ENCODE measurements at regions not wholly inside any gene's neighbourhood (a gene's known extent, or its start where the extent isn't known, plus 50 kb on each side); places are given as distances from the start of the nearest gene placed in this dataset.

GRCh38 chr2:83536556-83536955 is 922.5 kb downstream of the SUCLG1 start:
- in situ Hi-C loops (cut with MboI): no loop called here
- 0% methylated on average over 2 of the region's 2 CpGs for WGBS (ENCODE audit: insufficient coverage, insufficient replicate concordance, low lambda C conversion rate, missing lambda C conversion rate)
- no peak for ATAC-seq

More at GRCh38 chr2:83536556-83536955, 922.5 kb downstream of the SUCLG1 start:
- ChIA-PET POLR2A (no interaction called here), CTCF (no interaction called here), SMC1A (ENCODE audit: uncharacterized antibody, unreplicated experiment) (no interaction called here), RAD21 (ENCODE audit: unreplicated experiment) (no interaction called here)
- TF ChIP-seq CBX5 (IDR thresholded peaks at IDR 0.05; ENCODE audit: low read depth) (no peak), EGR1 (IDR thresholded peaks at IDR 0.05; ENCODE audit: borderline replicate concordance in 1 of 2, low read depth in 2 of 2, low read length in 2 of 2) (no peak), ATF3 (IDR thresholded peaks at IDR 0.05; ENCODE audit: borderline replicate concordance, extremely low read depth, low read depth, low read length) (no peak), SUZ12 (IDR thresholded peaks at IDR 0.05; ENCODE audit: unreplicated experiment) (no peak), WRNIP1 (IDR thresholded peaks at IDR 0.05; ENCODE audit: borderline replicate concordance, low read depth, low read length) (no peak), SMARCA5 (IDR thresholded peaks at IDR 0.05) (no peak), PML (IDR thresholded peaks at IDR 0.05; ENCODE audit: low read length) (no peak), ASH2L (IDR thresholded peaks at IDR 0.05; ENCODE audit: borderline replicate concordance, low read depth) (no peak), ZBTB33 (IDR thresholded peaks at IDR 0.05) (no peak)
- H3K9me3 ChIP-seq (replicated peaks; ENCODE audit: control insufficient read depth, insufficient read depth, low read length): no peaks in the 10 kb centered on the region
- H2AFZ ChIP-seq (ENCODE audit: control insufficient read depth, low read depth, low read length): no peak overlapping the region
- H3K4me2 ChIP-seq (ENCODE audit: control insufficient read depth, insufficient read depth): no peak overlapping the region
- no peaks in the 10 kb centered on the region for H4K20me1 ChIP-seq (ENCODE audit: control insufficient read depth, insufficient read depth)
- no peaks in the 10 kb centered on the region for H3K36me3 ChIP-seq (ENCODE audit: control insufficient read depth in 2 of 2, insufficient read depth in 2 of 2, low read length in 1 of 2)
- no peaks in the 10 kb centered on the region for H3K4me1 ChIP-seq (ENCODE audit: control insufficient read depth, insufficient read depth, low read length)
- no peaks in the 10 kb centered on the region for H3K27me3 ChIP-seq (replicated peaks in 1 of 2; ENCODE audit: control insufficient read depth in 2 of 2, insufficient read depth in 2 of 2, low read length in 1 of 2)
- BruUV-seq (replicated peaks): no TSS peak
- H3K9ac ChIP-seq (ENCODE audit: control insufficient read depth, insufficient read depth, low read length): no peak overlapping the region
- no peaks in the 10 kb centered on the region for H3K79me2 ChIP-seq (ENCODE audit: control insufficient read depth, insufficient read depth, low read length)
- no peak overlapping the region for H3K27ac ChIP-seq (ENCODE audit: control insufficient read depth, insufficient read depth)
- FAIRE-seq: no peak
- no peak for DNase-seq (ENCODE audit: low read depth, low spot score)
- intact Hi-C loops (cut with micrococcal nuclease; ENCODE audit: unreplicated experiment): no loop called here
- H3K4me3 ChIP-seq: no peak overlapping the region
